HepG2 (cell line): ENCODE measurements at regions not wholly inside any gene's neighbourhood (a gene's known extent, or its start where the extent isn't known, plus 50 kb on each side); places are given as distances from the start of the nearest gene placed in this dataset.

ENCODE experiments used
- ATAC-seq: fragments of 200-7000 bp; cut with Tn5 transposase; 3 replicates; pipeline ENCODE4 v1.9.1; 2020; ENCODE audit warnings: mild to moderate bottlenecking, moderate library complexity
- BruUV-seq: library from RNA; stranded (reverse); fragments of 400-500 nt; replicated peaks from 2 replicates; lab custom pipeline; 2021; lab: Mats Ljungman, UMichigan
- CTCF ChIA-PET: fragments of 300-600 bp; formaldehyde crosslinking; extraction: SDS; loops from one replicate; lab custom pipeline; 2021; ENCODE audit warnings: low total read pairs, inconsistent platforms, low intra/inter-chr PET ratio; lab: Yijun Ruan, JAX
- POLR2A ChIA-PET: fragments of 350-600 bp; sonication (Branson Sonifier 250); formaldehyde crosslinking; loops from one replicate; lab custom pipeline; 2020; ENCODE audit warnings: antibody characterized with exemption, inconsistent platforms; lab: Yijun Ruan, JAX
- DNase-seq: peaks from one replicate; pipeline ENCODE4 v3.0.0-alpha.2; 2015; ENCODE audit warnings: low spot score
- FAIRE-seq: peaks from 3 replicates; lab custom pipeline; 2011; peaks lifted over from hg19 to GRCh38; lab: Jason Lieb, UNC
- H2AFZ ChIP-seq: one replicate; pipeline ENCODE4 v1.6.1; 2011; ENCODE audit warnings: low read length, inconsistent platforms
- H3K27ac ChIP-seq: fragments of 300-600 bp; 3 replicates; pipeline ENCODE4 v1.8.0; 2011; ENCODE audit warnings: mixed run types, mild to moderate bottlenecking, mixed read lengths, low read length, inconsistent platforms; ENCODE audit not compliant: insufficient read depth; ENCODE audit errors: extremely low read length
- H3K27me3 ChIP-seq, 2 experiments: fragments of 200-600 bp in 1 of 2; 2 replicates in 1 of 2; 3 replicates in 1 of 2; pipeline versions ENCODE4 v1.6.0 to v1.8.0; 2011; ENCODE audit warnings: low read length in 2 of 2, mild to moderate bottlenecking in 2 of 2, moderate library complexity in 2 of 2, inconsistent platforms in 1 of 2; ENCODE audit not compliant: insufficient read depth in 2 of 2, control insufficient read depth in 1 of 2
- H3K36me3 ChIP-seq, 2 experiments: fragments of 200-600 bp in 1 of 2; replicated peaks in 1 of 2; 2 replicates in 1 of 2; 3 replicates in 1 of 2; pipeline versions ENCODE4 v1.5.1 to v1.8.0; 2011; ENCODE audit warnings: low read length in 2 of 2, inconsistent platforms in 1 of 2; ENCODE audit not compliant: insufficient read depth in 2 of 2, control insufficient read depth in 1 of 2
- H3K4me1 ChIP-seq: 2 replicates; pipeline ENCODE4 v1.5.1; 2012; ENCODE audit warnings: low read length, inconsistent platforms; ENCODE audit not compliant: insufficient read depth
- H3K4me2 ChIP-seq: 2 replicates; pipeline ENCODE4 v1.6.0; 2011; ENCODE audit warnings: low read depth, low read length, inconsistent platforms
- H3K4me3 ChIP-seq, 3 experiments: fragments of 200-600 bp in 1 of 3; sonication (generic), shearing (Covaris generic) in 1 of 3; replicated peaks in 1 of 3; 2 replicates each; pipeline ENCODE4 v1.5.1; 2011 to 2016; ENCODE audit warnings: low read length in 3 of 3, inconsistent platforms in 2 of 3, low read depth in 2 of 3, mild to moderate bottlenecking in 2 of 3, control low read depth in 1 of 3, mixed read lengths in 1 of 3; ENCODE audit not compliant: insufficient read depth in 1 of 3
- H3K79me2 ChIP-seq: one replicate; pipeline ENCODE4 v1.6.1; 2011; ENCODE audit warnings: low read length, inconsistent platforms; ENCODE audit not compliant: insufficient read depth
- H3K9ac ChIP-seq: 2 replicates; pipeline ENCODE4 v1.6.0; 2011; ENCODE audit warnings: mild to moderate bottlenecking, low read depth, low read length, inconsistent platforms; ENCODE audit not compliant: insufficient read depth
- H3K9me3 ChIP-seq: 2 replicates; pipeline ENCODE4 v1.5.1; 2012; ENCODE audit warnings: mild to moderate bottlenecking, low read length
- H4K20me1 ChIP-seq: 2 replicates; pipeline ENCODE4 v1.6.0; 2011; ENCODE audit warnings: inconsistent platforms, mild to moderate bottlenecking, low read length, moderate library complexity; ENCODE audit not compliant: insufficient read depth
- ATRX ChIP-seq: sonication (generic); formaldehyde crosslinking; IDR thresholded peaks from 2 replicates; pipeline ENCODE4 v1.4.0; 2020; ENCODE audit warnings: missing genetic modification reagents, borderline replicate concordance
- CEBPB ChIP-seq: IDR thresholded peaks from 2 replicates; pipeline ENCODE4 v1.6.1; 2011; ENCODE audit warnings: low read depth, low read length, improper control_type of control experiment, borderline replicate concordance
- KDM2A ChIP-seq: sonication (generic); formaldehyde crosslinking; IDR thresholded peaks from 2 replicates; pipeline ENCODE4 v1.4.0; 2020; ENCODE audit warnings: low read depth, missing genetic modification reagents, borderline replicate concordance
- MAX ChIP-seq: IDR thresholded peaks from 2 replicates; pipeline ENCODE4 v1.6.1; 2012; ENCODE audit warnings: inconsistent platforms
- MLX ChIP-seq: IDR thresholded peaks from 2 replicates; pipeline ENCODE4 v1.6.1; 2016
- TBX2 ChIP-seq: sonication (generic); formaldehyde crosslinking; IDR thresholded peaks from 2 replicates; pipeline ENCODE4 v1.5.0; 2020; ENCODE audit warnings: missing genetic modification reagents, mild to moderate bottlenecking, borderline replicate concordance
- ZFP62 ChIP-seq: sonication (generic); formaldehyde crosslinking; IDR thresholded peaks from 2 replicates; pipeline ENCODE4 v1.4.0; 2020; ENCODE audit warnings: missing genetic modification reagents
- ZNF10 ChIP-seq: sonication (generic); formaldehyde crosslinking; IDR thresholded peaks from 2 replicates; pipeline ENCODE4 v1.4.0; 2020; ENCODE audit warnings: mild to moderate bottlenecking, low read depth, missing genetic modification reagents, borderline replicate concordance
- ZNF280B ChIP-seq: sonication (generic); formaldehyde crosslinking; IDR thresholded peaks from 2 replicates; pipeline ENCODE4 v1.5.0; 2020; ENCODE audit warnings: missing genetic modification reagents, mild to moderate bottlenecking, borderline replicate concordance
- ZNF83 ChIP-seq: sonication (generic); formaldehyde crosslinking; IDR thresholded peaks from 2 replicates; pipeline ENCODE4 v1.4.0; 2020; ENCODE audit warnings: missing genetic modification reagents, mild to moderate bottlenecking, borderline replicate concordance
- WGBS: methylation state at CpG from one replicate; pipeline ENCODE4 v1.1.6; 2017; ENCODE audit warnings: low lambda C conversion rate; 5-methylcytosine and 5-hydroxymethylcytosine counted together
- in situ Hi-C: cut with HindIII; loops from 2 replicates; pipeline ENCODE4 v1.10.0; 2017; ENCODE audit warnings: low pct_unique_long_range_greater_than_20kb; ENCODE audit not compliant: extremely low pct_ligation_motif_present
- intact Hi-C: fragments of 100-400 bp; cut with micrococcal nuclease; formaldehyde crosslinking; loops from one replicate; pipeline ENCODE4 v1.10.0; 2022; ENCODE audit not compliant: unreplicated experiment

- no peak overlapping the region for H2AFZ ChIP-seq
- no peaks in the 10 kb centered on the region for H3K36me3 ChIP-seq
- H3K4me1 ChIP-seq: no peaks in the 10 kb centered on the region
- H3K9ac ChIP-seq: no peak overlapping the region
- BruUV-seq: no TSS peak
- in situ Hi-C loops (no loop called here), intact Hi-C loops (no loop called here)
- no peaks in the 10 kb centered on the region for H3K27me3 ChIP-seq
- no peaks in the 10 kb centered on the region for H3K79me2 ChIP-seq
- TF ChIP-seq ZNF10 (CRISPR knock-in tag) (no peak), CEBPB (0 out of 2 replicates have a peak, but pooled peaks have one; percentile 13)
- no peaks in the 10 kb centered on the region for H3K9me3 ChIP-seq
- no peak for ATAC-seq
- no peak overlapping the region for H3K4me2 ChIP-seq
- H3K4me3 ChIP-seq: no peak overlapping the region
- no peak for DNase-seq
- H3K27ac ChIP-seq: no peak overlapping the region
- ChIA-PET POLR2A (no interaction called here), CTCF (no interaction called here)
- no peaks in the 10 kb centered on the region for H4K20me1 ChIP-seq
- FAIRE-seq: no peak
- 29% methylated on average over 2 of the region's 2 CpGs for WGBS
Observed at GRCh38 chr10:111705021-111705420, 478.5 kb downstream of the GPAM start.

- ChIA-PET POLR2A (no interaction called here), CTCF (no interaction called here)
- no peak for FAIRE-seq
- H2AFZ ChIP-seq: no peak overlapping the region
- no peaks in the 10 kb centered on the region for H3K79me2 ChIP-seq
- H3K4me3 ChIP-seq: no peak overlapping the region
- WGBS: 20% methylated on average over 4 of the region's 4 CpGs
- no peak for ATAC-seq
- no TSS peak for BruUV-seq
- no peaks in the 10 kb centered on the region for H3K9me3 ChIP-seq
- intact Hi-C loops: no loop called here
- H3K4me2 ChIP-seq: no peak overlapping the region
- TF ChIP-seq KDM2A (no peak), MAX (no peak), TBX2 (CRISPR knock-in tag) (no peak), ZNF83 (CRISPR knock-in tag) (no peak), MLX (CRISPR knock-in tag) (no peak), ATRX (CRISPR knock-in tag) (no peak), ZFP62 (CRISPR knock-in tag) (no peak), ZNF280B (no peak)
- H3K27me3 ChIP-seq: no peaks in the 10 kb centered on the region
- no peak for DNase-seq
- no peaks in the 10 kb centered on the region for H3K4me1 ChIP-seq
- no peaks in the 10 kb centered on the region for H3K36me3 ChIP-seq
- in situ Hi-C loops: no loop called here
- no peak overlapping the region for H3K27ac ChIP-seq
- H4K20me1 ChIP-seq: no peaks in the 10 kb centered on the region
- H3K9ac ChIP-seq: no peak overlapping the region
Observed at GRCh38 chr10:111706331-111706730, 477.2 kb downstream of the GPAM start.
